MM.1S (cell line): ENCODE measurements at regions not wholly inside any gene's neighbourhood (a gene's known extent, or its start where the extent isn't known, plus 50 kb on each side); places are given as distances from the start of the nearest gene placed in this dataset.

Experiments used
- DNase-seq: peaks from one replicate; pipeline ENCODE4 v3.0.0-alpha.2; 2015
- H2AFZ ChIP-seq: fragments of 300-600 bp; sonication (generic); 2 replicates; pipeline ENCODE4 v1.6.0; 2016; ENCODE audit warnings: antibody characterized with exemption, low read length
- H3F3A ChIP-seq: fragments of 300-600 bp; sonication (generic); 2 replicates; pipeline ENCODE4 v1.6.1; 2016; ENCODE audit warnings: mild to moderate bottlenecking, antibody characterized with exemption, low read length, moderate library complexity, mixed read lengths; ENCODE audit not compliant: insufficient read depth
- H3K27ac ChIP-seq: fragments of 300-600 bp; sonication (generic); 2 replicates; pipeline ENCODE4 v1.5.1; 2016; ENCODE audit warnings: mild to moderate bottlenecking, low read length
- H3K27me3 ChIP-seq: fragments of 300-600 bp; sonication (generic); replicated peaks from 2 replicates; pipeline ENCODE4 v1.6.0; 2016; ENCODE audit warnings: low read length; ENCODE audit not compliant: insufficient read depth
- H3K36me3 ChIP-seq: fragments of 300-600 bp; sonication (generic); replicated peaks from 2 replicates; pipeline ENCODE4 v1.6.1; 2016; ENCODE audit warnings: mild to moderate bottlenecking, low read length, mixed read lengths; ENCODE audit not compliant: insufficient read depth
- H3K4me1 ChIP-seq: fragments of 300-600 bp; sonication (generic); 2 replicates; pipeline ENCODE4 v1.6.1; 2016; ENCODE audit warnings: low read length, mixed read lengths
- H3K4me2 ChIP-seq: fragments of 300-600 bp; sonication (generic); 2 replicates; pipeline ENCODE4 v1.6.0; 2016; ENCODE audit warnings: low read depth, low read length
- H3K4me3 ChIP-seq: fragments of 300-600 bp; sonication (generic); 2 replicates; pipeline ENCODE4 v1.5.1; 2016; ENCODE audit warnings: low read length, mixed read lengths
- H3K79me2 ChIP-seq: fragments of 300-600 bp; sonication (generic); 2 replicates; pipeline ENCODE4 v1.6.1; 2016; ENCODE audit warnings: mixed run types, low read length, mixed read lengths
- H3K9ac ChIP-seq: fragments of 300-600 bp; sonication (generic); 2 replicates; pipeline ENCODE4 v1.6.1; 2016; ENCODE audit warnings: low read length, mixed read lengths
- H3K9me2 ChIP-seq: fragments of 300-600 bp; sonication (generic); replicated peaks from 2 replicates; pipeline ENCODE4 v1.6.1; 2016; ENCODE audit warnings: mild to moderate bottlenecking, low read length, mixed read lengths; ENCODE audit not compliant: insufficient read depth
- H3K9me3 ChIP-seq: fragments of 300-600 bp; sonication (generic); replicated peaks from 2 replicates; pipeline ENCODE4 v1.6.1; 2016; ENCODE audit warnings: mild to moderate bottlenecking, low read length, mixed read lengths; ENCODE audit not compliant: insufficient read depth
- H4K20me1 ChIP-seq: fragments of 300-600 bp; sonication (generic); 2 replicates; pipeline ENCODE4 v1.6.1; 2016; ENCODE audit warnings: mild to moderate bottlenecking, low read length, moderate library complexity, mixed read lengths; ENCODE audit not compliant: insufficient read depth
- EZH2 ChIP-seq: fragments of 300-600 bp; sonication (generic); optimal IDR thresholded peaks from 2 replicates; pipeline ENCODE3; 2017; ENCODE audit warnings: low read depth, mild to moderate bottlenecking, antibody characterized with exemption, low read length, mixed read lengths
- EZH2phosphoT487 ChIP-seq: fragments of 300-600 bp; sonication (generic); IDR thresholded peaks from 2 replicates; pipeline ENCODE4 v1.6.1; 2018; ENCODE audit warnings: antibody characterized with exemption, low read length
- TF ChIP-seq, protein P1 (sequence below): fragments of 300-600 bp; sonication (generic); IDR thresholded peaks from 2 replicates; pipeline ENCODE4 v1.5.1; 2016; ENCODE audit warnings: antibody characterized with exemption, low read length, mixed read lengths

DNA sequence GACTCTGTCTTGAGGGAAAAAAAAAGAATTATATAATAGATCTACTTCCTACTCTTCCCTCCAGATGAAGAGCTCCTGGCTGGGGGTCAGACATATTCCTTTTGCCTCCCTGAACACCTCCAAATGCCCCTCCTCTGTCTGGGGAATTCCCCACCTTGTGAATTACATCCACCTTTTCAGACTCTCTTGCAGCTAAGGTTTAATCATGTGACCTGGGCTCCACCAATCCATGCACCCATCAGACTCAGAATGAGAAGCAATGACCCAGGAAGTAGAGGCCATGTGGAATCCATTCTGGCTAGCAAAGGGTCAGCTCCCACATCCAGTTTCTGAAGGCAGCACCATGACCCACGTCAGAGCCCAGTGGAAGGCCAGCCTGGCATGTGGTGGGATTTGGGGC is 93.6 kb upstream of the CUX1 start:
- Histone ChIP-seq H3K4me3 (no peak overlapping the region), H3K4me1 (no peaks in the 10 kb centered on the region), H3K4me2 (no peak overlapping the region), H2AFZ (peak overlapping the region; percentile 50; the same call in 1 of the 2 replicates), H3K27ac (no peak overlapping the region), H3K36me3 (no peaks in the 10 kb centered on the region), H3K9me3 (no peaks in the 10 kb centered on the region), H3K9me2 (no peaks in the 10 kb centered on the region), H3F3A (no peaks in the 10 kb centered on the region), H4K20me1 (no peaks in the 10 kb centered on the region), H3K79me2 (no peaks in the 10 kb centered on the region), H3K9ac (no peak overlapping the region), H3K27me3 (no peaks in the 10 kb centered on the region)
- TF ChIP-seq EZH2phosphoT487 (no peak), EZH2 (no peak)
- TF ChIP-seq, protein P1, sequence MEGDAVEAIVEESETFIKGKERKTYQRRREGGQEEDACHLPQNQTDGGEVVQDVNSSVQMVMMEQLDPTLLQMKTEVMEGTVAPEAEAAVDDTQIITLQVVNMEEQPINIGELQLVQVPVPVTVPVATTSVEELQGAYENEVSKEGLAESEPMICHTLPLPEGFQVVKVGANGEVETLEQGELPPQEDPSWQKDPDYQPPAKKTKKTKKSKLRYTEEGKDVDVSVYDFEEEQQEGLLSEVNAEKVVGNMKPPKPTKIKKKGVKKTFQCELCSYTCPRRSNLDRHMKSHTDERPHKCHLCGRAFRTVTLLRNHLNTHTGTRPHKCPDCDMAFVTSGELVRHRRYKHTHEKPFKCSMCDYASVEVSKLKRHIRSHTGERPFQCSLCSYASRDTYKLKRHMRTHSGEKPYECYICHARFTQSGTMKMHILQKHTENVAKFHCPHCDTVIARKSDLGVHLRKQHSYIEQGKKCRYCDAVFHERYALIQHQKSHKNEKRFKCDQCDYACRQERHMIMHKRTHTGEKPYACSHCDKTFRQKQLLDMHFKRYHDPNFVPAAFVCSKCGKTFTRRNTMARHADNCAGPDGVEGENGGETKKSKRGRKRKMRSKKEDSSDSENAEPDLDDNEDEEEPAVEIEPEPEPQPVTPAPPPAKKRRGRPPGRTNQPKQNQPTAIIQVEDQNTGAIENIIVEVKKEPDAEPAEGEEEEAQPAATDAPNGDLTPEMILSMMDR, result no peak
- no peak for DNase-seq

DNA sequence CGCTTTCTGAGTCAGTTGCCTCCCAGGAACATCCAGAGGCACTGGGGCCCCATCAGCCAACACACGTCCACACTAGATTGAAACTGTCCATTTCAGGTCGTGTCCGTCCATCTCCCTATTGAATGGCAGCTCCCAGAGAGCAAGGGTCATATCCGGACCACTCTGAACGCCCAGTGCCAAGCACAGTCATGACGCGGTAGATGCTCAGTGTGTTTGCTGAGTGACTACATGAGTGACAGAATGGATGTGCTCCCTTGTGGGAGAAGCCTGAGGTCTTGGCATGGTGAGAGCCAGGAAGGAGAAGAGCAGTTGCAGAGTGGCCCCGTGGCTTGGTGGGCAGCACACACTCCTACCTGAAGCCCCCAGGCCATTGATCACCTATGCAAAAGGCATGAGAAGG is 92.5 kb upstream of the CUX1 start:
- Histone ChIP-seq H3K4me2 (no peak overlapping the region), H2AFZ (no peak overlapping the region), H3K27ac (no peak overlapping the region), H3K4me3 (no peak overlapping the region), H4K20me1 (no peaks in the 10 kb centered on the region), H3K4me1 (no peaks in the 10 kb centered on the region), H3K79me2 (no peaks in the 10 kb centered on the region), H3K36me3 (no peaks in the 10 kb centered on the region), H3K27me3 (no peaks in the 10 kb centered on the region), H3K9ac (no peak overlapping the region), H3K9me2 (no peaks in the 10 kb centered on the region), H3F3A (no peaks in the 10 kb centered on the region), H3K9me3 (no peaks in the 10 kb centered on the region)
- no peak for DNase-seq
- TF ChIP-seq, protein P1, result no peak

DNA sequence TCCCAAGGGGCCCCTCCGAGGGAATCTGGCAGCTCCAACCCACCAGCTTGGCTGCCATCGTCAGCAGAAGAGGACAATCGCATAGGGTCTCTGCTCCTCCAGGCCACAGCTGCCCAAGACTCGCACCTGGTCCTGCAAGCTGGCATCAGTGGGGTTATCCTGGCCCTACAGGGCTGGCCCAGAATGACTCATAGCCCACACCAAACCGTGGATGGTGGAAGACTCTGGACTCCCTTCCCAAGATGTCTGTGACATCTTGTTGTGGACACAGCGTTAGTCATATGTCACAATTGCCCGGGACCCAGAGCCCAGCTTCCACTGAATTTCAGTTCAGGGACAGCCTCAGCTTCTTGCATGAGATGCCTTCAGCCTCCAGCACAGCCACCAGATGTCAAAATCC is 91.5 kb upstream of the CUX1 start:
- Histone ChIP-seq H3F3A (no peaks in the 10 kb centered on the region), H3K36me3 (no peaks in the 10 kb centered on the region), H3K9me2 (no peaks in the 10 kb centered on the region), H3K27me3 (no peaks in the 10 kb centered on the region), H3K4me3 (no peak overlapping the region), H3K4me2 (no peak overlapping the region), H3K4me1 (no peaks in the 10 kb centered on the region), H3K9me3 (no peaks in the 10 kb centered on the region), H2AFZ (no peak overlapping the region), H3K79me2 (no peaks in the 10 kb centered on the region), H3K9ac (no peak overlapping the region), H3K27ac (no peak overlapping the region), H4K20me1 (no peaks in the 10 kb centered on the region)
- DNase-seq, result no peak
- no peak for TF ChIP-seq EZH2
- TF ChIP-seq, protein P1, result no peak
- TF ChIP-seq EZH2phosphoT487, result no peak
